Iris pigment epithelial cell (primary cell): ENCODE measurements at regions not wholly inside any gene's neighbourhood (a gene's known extent, or its start where the extent isn't known, plus 50 kb on each side); places are given as distances from the start of the nearest gene placed in this dataset.

ENCODE experiments used
- DNase-seq: peaks from one replicate; pipeline ENCODE4 v3.0.0-alpha.2; 2011; ENCODE audit warnings: low read depth

- DNase-seq, result no peak
Measured at GRCh38 chr22:48707763-48708557, 1119.7 kb downstream of the BRD1 start.

DNA sequence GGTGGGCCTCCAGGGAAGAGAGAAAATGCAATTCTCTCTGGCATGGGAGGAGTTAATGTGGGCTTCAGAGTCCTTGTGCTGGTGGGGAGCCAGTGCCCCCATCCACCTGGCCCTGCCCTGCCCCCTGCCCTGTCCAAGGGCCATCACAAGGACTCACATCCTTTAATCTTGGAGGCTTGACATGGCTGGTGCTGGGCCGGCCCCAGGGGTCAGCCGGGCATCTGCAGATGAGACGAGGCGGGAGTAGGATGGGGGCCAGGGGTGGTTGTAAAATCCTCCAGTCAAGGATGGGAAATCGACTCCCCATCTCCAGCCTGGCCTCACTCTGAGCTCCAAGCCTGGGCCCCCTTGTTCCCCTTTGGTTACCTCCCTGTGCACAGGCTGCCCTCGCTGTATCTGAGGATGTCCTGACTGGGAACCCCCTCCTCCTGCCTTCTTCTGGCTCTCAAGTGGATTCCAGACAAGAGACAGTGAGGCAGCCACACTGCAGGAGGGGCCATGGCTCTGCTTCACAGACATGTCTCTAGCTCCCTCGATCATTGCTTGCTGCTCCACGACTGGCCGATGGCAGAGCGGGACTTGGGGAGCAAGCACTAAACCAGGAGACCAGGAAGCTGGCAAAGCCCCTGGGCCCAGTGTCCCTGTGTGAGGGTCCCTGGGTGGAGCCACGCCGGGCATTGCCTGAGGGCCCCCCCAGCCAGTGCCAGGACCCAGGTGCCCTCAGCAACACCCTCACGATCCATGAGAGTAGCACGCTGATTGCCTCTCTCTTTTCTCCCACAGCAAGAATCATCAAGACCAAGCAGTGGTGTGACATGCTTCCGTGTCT lies 1120.5 kb downstream of the BRD1 start:
- DNase-seq, result no peak

DNA sequence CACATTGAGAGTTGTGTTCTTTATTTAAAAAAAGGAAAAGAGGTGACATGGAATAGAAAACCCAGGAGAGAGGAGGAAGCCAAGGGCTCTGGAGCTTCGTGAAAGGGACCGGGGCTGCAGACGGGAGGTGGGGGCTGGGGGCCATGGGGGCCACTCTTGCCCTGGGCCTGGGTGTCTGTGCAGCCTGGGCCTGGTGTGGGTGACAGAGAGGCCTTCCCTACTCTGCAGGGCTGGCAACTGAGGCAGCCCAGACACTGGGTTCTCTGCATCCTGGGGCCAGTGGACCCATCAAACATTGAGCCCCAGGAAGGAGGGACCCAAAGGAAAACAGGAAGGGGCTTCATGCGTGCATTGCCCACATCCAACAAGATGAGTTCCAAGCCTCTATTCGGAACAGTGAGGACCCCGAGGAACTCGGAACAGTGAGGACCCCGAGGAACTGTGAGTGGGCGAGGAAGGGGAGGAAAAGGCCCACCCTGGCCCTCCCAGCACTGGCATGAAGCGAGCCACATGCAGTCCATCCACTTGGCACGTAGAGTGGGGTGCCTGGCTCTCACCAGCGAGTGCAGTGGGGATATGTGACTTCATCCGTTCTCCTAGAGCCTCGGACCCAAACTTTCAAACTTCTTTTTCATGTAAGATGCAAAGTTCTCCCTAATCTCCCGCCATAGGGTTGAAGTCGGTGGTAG lies 1121.6 kb downstream of the BRD1 start:
- DNase-seq, result no peak

- DNase-seq, result no peak
Measured at GRCh38 chr22:48705159-48705916, 1122.3 kb downstream of the BRD1 start.

DNA sequence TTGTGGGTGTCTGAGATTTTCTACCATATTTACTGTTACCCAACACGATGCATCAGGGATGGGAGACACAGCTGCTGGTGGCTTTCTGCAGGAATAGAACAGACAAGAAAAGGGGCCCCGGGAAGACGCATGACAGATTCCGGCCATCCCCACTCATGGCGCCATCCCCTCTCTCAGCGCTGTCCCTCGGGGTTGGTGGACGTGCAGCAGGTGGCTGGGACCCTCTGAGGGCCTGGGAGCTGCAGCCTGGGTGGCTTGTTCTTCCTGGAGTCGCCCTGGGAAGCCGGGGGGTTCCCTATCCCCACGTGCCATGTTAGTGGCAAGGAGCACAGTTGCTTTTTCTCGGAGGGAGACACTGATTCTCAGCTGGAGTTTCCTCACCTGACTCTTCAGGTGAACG lies 1123.3 kb downstream of the BRD1 start:
- DNase-seq, result no peak

- no peak for DNase-seq
Measured at GRCh38 chr22:48703265-48703941, 1124.3 kb downstream of the BRD1 start.

DNA sequence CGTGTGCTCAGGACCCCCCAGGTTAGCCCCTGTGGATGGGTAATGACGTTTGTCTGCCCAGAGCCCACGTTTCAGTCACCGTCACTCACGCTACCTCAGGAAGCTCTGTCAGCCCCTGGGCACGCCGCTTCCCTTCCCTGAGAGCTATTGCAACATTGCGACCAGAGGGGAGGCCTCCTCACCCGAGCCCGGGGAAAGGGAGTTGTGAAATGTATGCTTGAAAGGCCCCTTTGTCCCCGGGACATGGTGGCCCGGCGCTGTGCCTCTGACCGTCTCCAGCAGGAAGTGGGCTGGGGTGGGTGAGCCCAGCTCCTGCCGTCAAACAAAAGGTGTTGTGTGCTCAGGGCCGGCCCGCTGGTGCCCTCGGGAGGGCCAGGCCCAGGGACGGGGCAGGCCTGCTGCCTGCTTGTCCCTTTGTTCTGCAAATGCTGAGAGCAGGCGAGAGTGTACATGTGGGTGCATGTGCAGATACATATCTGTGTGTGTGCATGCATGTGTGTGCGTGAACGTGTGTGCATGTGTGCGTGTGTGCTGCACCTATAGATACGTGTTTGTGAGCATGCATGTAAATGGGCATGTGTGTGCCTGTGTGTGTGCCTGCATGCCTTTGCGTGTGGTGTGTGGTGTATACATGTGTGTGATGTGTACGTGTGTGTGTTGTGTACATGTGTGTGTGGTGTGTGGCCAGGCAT lies 1125.0 kb downstream of the BRD1 start:
- DNase-seq, result no peak

GRCh38 chr22:48701296-48702030 lies 1126.2 kb downstream of the BRD1 start:
- DNase-seq, result no peak

DNA sequence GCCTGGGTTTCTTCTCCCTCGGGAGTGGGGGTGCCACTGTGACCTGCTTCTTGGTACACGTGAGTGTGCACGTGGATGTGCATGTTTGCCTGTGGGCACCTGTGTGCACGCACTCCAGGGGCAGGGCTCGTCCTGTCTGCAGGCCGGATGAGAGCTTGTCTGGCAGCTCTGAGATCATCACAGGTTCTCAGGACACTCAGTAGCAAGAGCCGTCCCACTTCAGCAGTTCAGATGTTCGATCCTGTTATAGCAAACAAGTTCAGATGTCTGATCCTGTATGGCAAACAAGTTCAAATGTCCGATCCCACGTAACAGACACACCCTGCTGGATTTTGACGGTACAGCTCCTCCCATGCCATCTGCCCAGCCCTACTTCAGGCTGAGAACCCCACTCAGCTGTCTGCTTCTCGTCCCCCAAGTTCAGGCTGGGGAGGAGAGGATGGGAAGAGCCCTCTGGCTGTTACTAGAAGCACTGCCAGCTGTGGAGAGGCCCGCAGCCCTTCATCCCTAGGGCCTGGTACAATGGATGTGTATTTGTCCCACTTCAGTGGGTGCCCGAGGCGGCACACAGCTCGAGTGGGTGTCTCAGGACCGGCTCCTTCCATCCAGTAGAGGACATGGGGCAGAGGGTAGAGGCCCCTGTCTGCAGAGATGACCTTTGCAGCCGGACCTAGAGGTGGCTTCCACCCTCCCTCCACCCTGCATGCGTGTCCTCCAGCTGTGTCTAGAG lies 1126.9 kb downstream of the BRD1 start:
- DNase-seq, result no peak

- DNase-seq, result no peak
Measured at GRCh38 chr22:48700180-48700565, 1127.5 kb downstream of the BRD1 start.

- DNase-seq, result no peak
Measured at GRCh38 chr22:48699511-48699910, 1128.2 kb downstream of the BRD1 start.

- no peak for DNase-seq
Measured at GRCh38 chr22:48698618-48699017, 1129.1 kb downstream of the BRD1 start.

DNA sequence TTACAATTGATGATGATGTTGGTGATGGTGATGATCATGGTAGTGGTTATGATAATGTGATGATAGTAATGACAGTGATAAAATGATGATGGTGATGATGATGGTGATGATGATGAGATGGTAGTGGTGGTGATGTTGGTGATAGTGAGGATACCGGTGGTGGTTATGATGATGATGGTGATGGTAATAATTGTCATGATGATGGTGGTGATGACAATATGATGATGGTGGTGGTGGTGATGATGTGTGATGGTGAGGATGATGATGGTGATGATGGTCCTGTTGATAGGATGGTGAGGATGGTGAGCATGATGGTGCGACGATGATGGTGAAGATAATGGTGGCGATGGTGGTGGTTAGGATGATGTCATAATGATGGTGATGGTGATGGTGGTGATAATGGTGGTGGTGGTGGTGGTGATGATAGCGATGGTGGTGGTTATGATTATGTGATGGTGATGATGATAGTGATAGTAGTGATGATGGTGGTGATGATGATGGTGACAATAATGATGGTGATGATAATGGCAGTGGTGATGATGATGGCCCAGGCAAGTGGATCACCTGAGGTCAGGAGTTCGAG lies 1129.9 kb downstream of the BRD1 start:
- DNase-seq, result no peak

- no peak for DNase-seq
Measured at GRCh38 chr22:48697223-48697622, 1130.5 kb downstream of the BRD1 start.

DNA sequence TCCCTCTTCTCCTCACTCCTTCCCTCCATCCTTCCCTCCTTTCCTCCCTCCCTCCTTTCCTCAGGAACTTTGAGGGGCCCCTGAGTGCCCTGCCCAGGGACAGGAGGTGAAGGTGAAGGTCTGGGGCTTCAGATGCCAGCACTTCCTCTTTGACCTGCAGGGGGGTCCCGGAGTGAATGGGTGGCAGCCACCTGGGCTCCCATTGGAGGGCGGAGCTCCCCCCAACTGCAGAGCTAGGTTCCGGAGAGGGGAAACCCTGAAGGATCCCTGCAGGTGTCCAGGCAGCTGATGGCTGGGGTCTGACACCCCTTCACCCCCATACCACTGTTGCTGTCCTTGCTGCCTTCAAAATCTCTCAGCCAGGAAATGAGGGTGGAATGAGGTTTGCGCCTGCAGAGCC lies 1131.3 kb downstream of the BRD1 start:
- no peak for DNase-seq

- no peak for DNase-seq
Measured at GRCh38 chr22:48695731-48696305, 1131.9 kb downstream of the BRD1 start.

DNA sequence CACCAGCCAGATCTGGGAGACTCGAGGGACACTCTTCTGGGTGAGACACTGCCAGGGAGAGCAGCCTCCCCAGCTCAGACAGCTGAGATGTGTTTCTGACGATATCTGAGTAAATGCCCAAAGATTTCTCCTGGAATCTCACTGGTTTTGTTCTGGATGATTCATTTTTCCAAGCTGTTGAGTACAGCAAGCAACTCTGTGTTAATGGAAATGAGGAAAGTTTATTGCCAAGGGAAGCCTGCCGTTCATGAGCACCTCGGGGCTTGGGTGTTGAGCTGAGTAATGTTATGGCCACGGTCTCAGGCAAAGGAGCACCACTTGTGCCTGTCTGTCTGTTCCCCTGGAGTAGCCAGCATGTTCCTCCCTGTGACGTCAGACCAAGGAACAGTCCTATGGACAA lies 1132.4 kb downstream of the BRD1 start:
- DNase-seq, result no peak

GRCh38 chr22:48694296-48694883 lies 1133.3 kb downstream of the BRD1 start:
- no peak for DNase-seq
